HCT116 (cell line): ENCODE measurements at regions not wholly inside any gene's neighbourhood (a gene's known extent, or its start where the extent isn't known, plus 50 kb on each side); places are given as distances from the start of the nearest gene placed in this dataset.

ENCODE experiments used
- ATAC-seq: fragments of 200-7000 bp; cut with Tn5 transposase; 2 replicates; pipeline ENCODE4 v1.9.1; 2020; ENCODE audit warnings: mild to moderate bottlenecking, moderate library complexity
- BruUV-seq: library from RNA; stranded (reverse); fragments of 400-500 nt; replicated peaks from 2 replicates; lab custom pipeline; 2021; lab: Mats Ljungman, UMichigan
- CTCF ChIA-PET: fragments of 300-600 bp; sonication (Branson Sonifier 250); formaldehyde crosslinking; loops from one replicate; lab custom pipeline; 2021; ENCODE audit warnings: antibody characterized with exemption; lab: Charles Lee
- POLR2A ChIA-PET: fragments of 300-600, 350-600 bp; sonication (Branson Sonifier 250); formaldehyde crosslinking; loops from one replicate; lab custom pipeline; 2021; ENCODE audit warnings: antibody characterized with exemption; lab: Charles Lee
- RAD21 ChIA-PET, 2 experiments: fragments of 300-600 bp; sonication (Branson Sonifier 250); formaldehyde crosslinking; loops; one replicate each; lab custom pipeline; 2023; ENCODE audit warnings: low total read pairs in 2 of 2; ENCODE audit not compliant: uncharacterized antibody in 2 of 2, unreplicated experiment in 2 of 2, low non-redundant PET in 1 of 2; lab: Charles Lee
- DNase-seq: peaks from one replicate; pipeline ENCODE4 v3.0.0-alpha.2; 2010; ENCODE audit warnings: low read depth, low spot score
- H2AFZ ChIP-seq: fragments of 200-600 bp; shearing (Covaris generic), sonication (generic); 2 replicates; pipeline ENCODE4 v1.6.1; 2017; ENCODE audit warnings: low read depth, mixed run types, mixed read lengths, antibody characterized with exemption, low read length; ENCODE audit not compliant: poor library complexity, severe bottlenecking
- H3K27ac ChIP-seq: 2 replicates; pipeline ENCODE4 v1.5.1; 2012; ENCODE audit warnings: low read depth, low read length
- H3K27me3 ChIP-seq: fragments of 200-600 bp; sonication (generic); 2 replicates; pipeline ENCODE4 v1.6.1; 2016; ENCODE audit warnings: mixed run types, low read length, mixed read lengths; ENCODE audit not compliant: insufficient read depth
- H3K36me3 ChIP-seq, 2 experiments: fragments of 200-500 bp in 1 of 2; fragments of 200-600 bp in 1 of 2; sonication (Bioruptor generic) in 1 of 2; sonication (generic) in 1 of 2; 2 replicates each; pipeline versions ENCODE4 v1.5.1 to v1.6.1; 2014 to 2016; ENCODE audit warnings: low read length in 2 of 2, inconsistent platforms in 1 of 2, mixed read lengths in 1 of 2, mixed run types in 1 of 2; ENCODE audit not compliant: insufficient read depth in 2 of 2, control insufficient read depth in 1 of 2
- H3K4me1 ChIP-seq, 2 experiments: fragments of 200-600 bp in 1 of 2; sonication (generic) in 1 of 2; 2 replicates each; pipeline versions ENCODE4 v1.5.1 to v1.6.1; 2012 to 2017; ENCODE audit warnings: low read length in 2 of 2, inconsistent platforms in 1 of 2, mild to moderate bottlenecking in 1 of 2, mixed read lengths in 1 of 2, mixed run types in 1 of 2, moderate library complexity in 1 of 2; ENCODE audit not compliant: insufficient read depth in 2 of 2, control insufficient read depth in 1 of 2
- H3K4me2 ChIP-seq: fragments of 200-600 bp; sonication (generic); 2 replicates; pipeline ENCODE4 v1.6.1; 2017; ENCODE audit warnings: mixed run types, low read length, mixed read lengths
- H3K4me3 ChIP-seq, 2 experiments: fragments of 200-600 bp in 1 of 2; sonication (generic) in 1 of 2; replicated peaks in 1 of 2; 2 replicates each; pipeline ENCODE4 v1.5.1; 2011 to 2016; ENCODE audit warnings: low read length in 2 of 2, control low read depth in 1 of 2, low read depth in 1 of 2, mild to moderate bottlenecking in 1 of 2, mixed read lengths in 1 of 2, mixed run types in 1 of 2
- H3K79me2 ChIP-seq: fragments of 200-600 bp; sonication (generic); 2 replicates; pipeline ENCODE4 v1.6.1; 2017; ENCODE audit warnings: mild to moderate bottlenecking, mixed run types, low read length, moderate library complexity, mixed read lengths; ENCODE audit not compliant: insufficient read depth
- H3K9ac ChIP-seq: fragments of 200-600 bp; sonication (generic); 2 replicates; pipeline ENCODE4 v1.6.1; 2016; ENCODE audit warnings: low read length, mixed read lengths
- H3K9me2 ChIP-seq: fragments of 200-600 bp; sonication (generic), shearing (Covaris generic); 2 replicates; pipeline ENCODE4 v1.6.1; 2017; ENCODE audit warnings: mixed run types, mild to moderate bottlenecking, moderate library complexity; ENCODE audit not compliant: insufficient read depth
- H3K9me3 ChIP-seq, 2 experiments: fragments of 200-500 bp in 1 of 2; fragments of 200-600 bp in 1 of 2; sonication (Bioruptor generic) in 1 of 2; sonication (generic) in 1 of 2; 2 replicates each; pipeline ENCODE4 v1.6.1; 2014 to 2017; ENCODE audit warnings: low read length in 2 of 2, mixed read lengths in 2 of 2, inconsistent platforms in 1 of 2, low read depth in 1 of 2, mild to moderate bottlenecking in 1 of 2, mixed run types in 1 of 2, moderate library complexity in 1 of 2; ENCODE audit not compliant: control insufficient read depth in 1 of 2, insufficient read depth in 1 of 2
- H4K20me1 ChIP-seq: fragments of 200-600 bp; sonication (generic), shearing (Covaris generic); 2 replicates; pipeline ENCODE4 v1.6.1; 2017; ENCODE audit warnings: mixed run types, mild to moderate bottlenecking, moderate library complexity; ENCODE audit not compliant: insufficient read depth
- ATF3 ChIP-seq: IDR thresholded peaks from 2 replicates; pipeline ENCODE4 v1.6.1; 2012
- CEBPB ChIP-seq: IDR thresholded peaks from 2 replicates; pipeline ENCODE4 v1.6.1; 2012; ENCODE audit warnings: low read depth
- CTCF ChIP-seq, 3 experiments: fragments of 200-600 bp in 1 of 3; sonication (generic) in 1 of 3; IDR thresholded peaks in 2 of 3; conservative IDR thresholded peaks in 1 of 3; 2 replicates each; pipeline ENCODE4 v1.5.1; 2012 to 2017; ENCODE audit warnings: low read depth in 2 of 3, low read length in 2 of 3, antibody characterized with exemption in 1 of 3, borderline replicate concordance in 1 of 3, control low read depth in 1 of 3, mild to moderate bottlenecking in 1 of 3, mixed read lengths in 1 of 3, mixed run types in 1 of 3, moderate library complexity in 1 of 3; ENCODE audit not compliant: insufficient read depth in 1 of 3
- EGR1 ChIP-seq: IDR thresholded peaks from 2 replicates; pipeline ENCODE4 v1.6.1; 2012; ENCODE audit warnings: low read depth
- POLR2A ChIP-seq: IDR thresholded peaks from 2 replicates; pipeline ENCODE4 v1.7.0; 2011; ENCODE audit warnings: borderline replicate concordance; ENCODE audit not compliant: insufficient read depth, insufficient read length; ENCODE audit errors: extremely low read depth
- POLR2AphosphoS5 ChIP-seq: IDR thresholded peaks from 2 replicates; pipeline ENCODE4 v1.6.1; 2011; ENCODE audit warnings: mild to moderate bottlenecking, low read depth, low read length, moderate library complexity
- RAD21 ChIP-seq: IDR thresholded peaks from 2 replicates; pipeline ENCODE4 v1.6.1; 2012; ENCODE audit warnings: low read depth, mild to moderate bottlenecking
- SIN3A ChIP-seq: IDR thresholded peaks from 2 replicates; pipeline ENCODE4 v1.6.1; 2012; ENCODE audit warnings: low read depth
- SP1 ChIP-seq: IDR thresholded peaks from 2 replicates; pipeline ENCODE4 v1.6.1; 2012; ENCODE audit warnings: low read depth
- TCF7L2 ChIP-seq: IDR thresholded peaks from 2 replicates; pipeline ENCODE4 v1.7.0; 2011; ENCODE audit warnings: borderline replicate concordance, inconsistent platforms; ENCODE audit not compliant: insufficient read depth, insufficient read length; ENCODE audit errors: extremely low read depth
- YY1 ChIP-seq: IDR thresholded peaks from 2 replicates; pipeline ENCODE4 v1.6.1; 2011; ENCODE audit warnings: low read length, low read depth, moderate library complexity, mild to moderate bottlenecking; ENCODE audit not compliant: insufficient replicate concordance; ENCODE audit errors: extremely low read depth
- ZFX ChIP-seq: fragments of 450-650 bp; IDR thresholded peaks from 2 replicates; pipeline ENCODE4 v1.6.1; 2017
- ZNF274 ChIP-seq: fragments of 200-500 bp; sonication (Bioruptor generic); IDR thresholded peaks from 2 replicates; pipeline ENCODE4 v1.6.1; 2014; ENCODE audit warnings: mild to moderate bottlenecking, low read depth, low read length, inconsistent platforms
- intact Hi-C: fragments of 100-400 bp; cut with micrococcal nuclease; formaldehyde crosslinking; loops from 2 replicates; pipeline ENCODE4 v1.10.0; 2022
- TF ChIP-seq, protein P1 (sequence below): IDR thresholded peaks from 2 replicates; pipeline ENCODE4 v1.6.1; 2012
- TF ChIP-seq, protein P2 (sequence below): IDR thresholded peaks from 2 replicates; pipeline ENCODE4 v1.6.1; 2011; ENCODE audit warnings: mild to moderate bottlenecking, low read length, moderate library complexity; ENCODE audit not compliant: insufficient replicate concordance; ENCODE audit errors: extremely low read depth

DNA sequence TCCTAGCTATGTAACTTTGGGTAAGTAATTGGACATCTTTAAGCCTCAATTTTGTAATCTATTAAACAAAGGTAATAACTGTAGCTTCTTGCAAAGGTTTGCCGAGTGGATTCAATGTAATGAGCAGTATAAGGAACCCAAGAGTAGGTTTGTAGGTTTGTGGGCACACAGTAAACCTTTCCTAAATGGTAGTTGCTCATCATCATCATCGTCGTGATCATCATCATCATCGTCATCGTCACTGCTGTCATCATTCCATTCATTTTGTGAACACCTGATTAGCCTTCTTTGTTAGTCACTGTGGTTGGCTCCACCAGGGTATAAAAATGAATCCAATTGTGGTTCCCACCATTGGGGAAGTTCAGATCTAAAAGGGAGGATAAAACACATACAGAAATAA is 223.1 kb upstream of the KIRREL3 start (continued):
- TF ChIP-seq ATF3, result no peak

DNA sequence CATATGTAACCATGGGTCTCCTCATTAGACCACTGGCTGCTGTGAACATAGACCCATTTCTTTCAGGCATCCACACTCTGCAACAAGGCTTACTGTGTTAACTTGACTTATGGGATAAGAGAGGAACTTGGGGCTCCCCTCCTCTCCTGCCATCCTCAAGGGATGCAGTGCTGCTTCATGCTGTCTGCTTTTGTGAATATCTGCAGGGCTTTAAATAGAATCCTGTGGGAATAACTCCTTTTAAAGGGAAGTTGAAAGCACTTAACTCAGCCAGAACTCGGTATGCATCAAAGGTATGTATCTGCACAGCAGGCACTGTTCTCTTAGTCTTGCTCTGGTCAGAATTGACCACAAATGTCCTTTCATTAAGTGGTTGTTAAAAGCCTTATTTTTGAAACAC is 222.5 kb upstream of the KIRREL3 start:
- Histone ChIP-seq H2AFZ (no peak overlapping the region), H3K4me2 (no peak overlapping the region), H3K36me3 (no peaks in the 10 kb centered on the region), H3K4me1 (no peaks in the 10 kb centered on the region), H4K20me1 (no peaks in the 10 kb centered on the region), H3K9me2 (no peaks in the 10 kb centered on the region), H3K4me3 (no peak overlapping the region), H3K27ac (no peak overlapping the region), H3K9ac (no peak overlapping the region), H3K79me2 (no peaks in the 10 kb centered on the region), H3K27me3 (no peaks in the 10 kb centered on the region), H3K9me3 (peaks cover 0 to 11% of the 10 kb centered on the region in 2 experiments; a peak in 2 of 4 replicates)
- DNase-seq, result no peak
- TF ChIP-seq ZNF274 (no peak), POLR2A (no peak), TCF7L2 (no peak), EGR1 (no peak), CEBPB (no peak), ZFX (no peak), POLR2AphosphoS5 (no peak), ATF3 (no peak), CTCF (IDR thresholded peaks at IDR 0.05 in 2 of 3, conservative IDR thresholded peaks at IDR 0.05 in 1 of 3; ENCODE audit: borderline replicate concordance in 1 of 3, insufficient read depth in 1 of 3, low read depth in 2 of 3, low read length in 2 of 3) (no peak), YY1 (no peak), SP1 (no peak), SIN3A (no peak), RAD21 (no peak)
- TF ChIP-seq, protein P1, sequence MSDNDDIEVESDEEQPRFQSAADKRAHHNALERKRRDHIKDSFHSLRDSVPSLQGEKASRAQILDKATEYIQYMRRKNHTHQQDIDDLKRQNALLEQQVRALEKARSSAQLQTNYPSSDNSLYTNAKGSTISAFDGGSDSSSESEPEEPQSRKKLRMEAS, result no peak
- TF ChIP-seq, protein P2, sequence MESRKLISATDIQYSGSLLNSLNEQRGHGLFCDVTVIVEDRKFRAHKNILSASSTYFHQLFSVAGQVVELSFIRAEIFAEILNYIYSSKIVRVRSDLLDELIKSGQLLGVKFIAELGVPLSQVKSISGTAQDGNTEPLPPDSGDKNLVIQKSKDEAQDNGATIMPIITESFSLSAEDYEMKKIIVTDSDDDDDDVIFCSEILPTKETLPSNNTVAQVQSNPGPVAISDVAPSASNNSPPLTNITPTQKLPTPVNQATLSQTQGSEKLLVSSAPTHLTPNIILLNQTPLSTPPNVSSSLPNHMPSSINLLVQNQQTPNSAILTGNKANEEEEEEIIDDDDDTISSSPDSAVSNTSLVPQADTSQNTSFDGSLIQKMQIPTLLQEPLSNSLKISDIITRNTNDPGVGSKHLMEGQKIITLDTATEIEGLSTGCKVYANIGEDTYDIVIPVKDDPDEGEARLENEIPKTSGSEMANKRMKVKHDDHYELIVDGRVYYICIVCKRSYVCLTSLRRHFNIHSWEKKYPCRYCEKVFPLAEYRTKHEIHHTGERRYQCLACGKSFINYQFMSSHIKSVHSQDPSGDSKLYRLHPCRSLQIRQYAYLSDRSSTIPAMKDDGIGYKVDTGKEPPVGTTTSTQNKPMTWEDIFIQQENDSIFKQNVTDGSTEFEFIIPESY, result no peak
- POLR2A ChIA-PET, result no interaction called here
- CTCF ChIA-PET, result no interaction called here
- RAD21 ChIA-PET, result no interaction called here
- ATAC-seq, result no peak
- intact Hi-C loops, result no loop called here
- no TSS peak for BruUV-seq
